SHP77 treated with DMSO at 0.1 percent for 48 hours (cell line): ENCODE measurements at regions not wholly inside any gene's neighbourhood (a gene's known extent, or its start where the extent isn't known, plus 50 kb on each side); places are given as distances from the start of the nearest gene placed in this dataset.
"Not testable (repeated sequence)": the region's sequence is repeated elsewhere in the genome, so short reads cannot be mapped to it uniquely, and the experiment has no call there.

Experiments
- DNase-seq: peaks from one replicate; lab custom pipeline; 2025; lab: John Stamatoyannopoulos, UW

GRCh38 chr12:108423486-108423885 is 84.4 kb upstream of the CMKLR1 start:
- no peak for DNase-seq

- DNase-seq, result not testable (repeated sequence)
Observed at GRCh38 chr12:108421082-108421481, 82.0 kb upstream of the CMKLR1 start.

- DNase-seq, result not testable (repeated sequence)
Observed at GRCh38 chr12:108420421-108420820, 81.3 kb upstream of the CMKLR1 start.

- DNase-seq, result no peak
Observed at GRCh38 chr12:108419949-108420348, 80.8 kb upstream of the CMKLR1 start.

- no peak for DNase-seq
Observed at GRCh38 chr12:108418164-108418890, 79.2 kb upstream of the CMKLR1 start.

- no peak for DNase-seq
Observed at GRCh38 chr12:108414021-108414420, 74.9 kb upstream of the CMKLR1 start.

GRCh38 chr12:108410689-108411088 is 71.6 kb upstream of the CMKLR1 start:
- no peak for DNase-seq

GRCh38 chr12:108409481-108409880 is 70.4 kb upstream of the CMKLR1 start:
- no peak for DNase-seq

GRCh38 chr12:108403952-108404351 is 64.8 kb upstream of the CMKLR1 start:
- DNase-seq, result no peak

- DNase-seq, result no peak
Observed at GRCh38 chr12:108401964-108402363, 62.9 kb upstream of the CMKLR1 start.

GRCh38 chr12:108400900-108401480 is 61.9 kb upstream of the CMKLR1 start:
- DNase-seq, result no peak

GRCh38 chr12:108400481-108400880 is 61.4 kb upstream of the CMKLR1 start:
- no peak for DNase-seq

GRCh38 chr12:108400056-108400455 is 60.9 kb upstream of the CMKLR1 start:
- DNase-seq, result no peak

- DNase-seq, result no peak
Observed at GRCh38 chr12:108399514-108399913, 60.4 kb upstream of the CMKLR1 start.

- no peak for DNase-seq
Observed at GRCh38 chr12:108394196-108394595, 55.1 kb upstream of the CMKLR1 start.

- no peak for DNase-seq
Observed at GRCh38 chr12:108392284-108392683, 53.2 kb upstream of the CMKLR1 start.

- DNase-seq, result no peak
Observed at GRCh38 chr12:108390495-108391203, 51.5 kb upstream of the CMKLR1 start.

GRCh38 chr12:108389544-108389943 is 50.4 kb upstream of the CMKLR1 start:
- DNase-seq, result no peak
